VCaP (cell line): ENCODE measurements at regions not wholly inside any gene's neighbourhood (a gene's known extent, or its start where the extent isn't known, plus 50 kb on each side); places are given as distances from the start of the nearest gene placed in this dataset.

Experiments used
- H3K27ac ChIP-seq: fragments of 450-650 bp; 2 replicates; pipeline ENCODE4 v1.5.1; 2017
- CTCF ChIP-seq: fragments of 450-650 bp; conservative IDR thresholded peaks from 2 replicates; pipeline ENCODE4 v1.5.1; 2017; ENCODE audit warnings: mild to moderate bottlenecking, moderate library complexity

GRCh38 chr4:153151535-153152455, 52.4 kb upstream of the TRIM2 start:
- no peak for TF ChIP-seq CTCF
- H3K27ac ChIP-seq, result no peak overlapping the region; the same call in 1 of the 2 replicates

- TF ChIP-seq CTCF, result no peak
- peak overlapping the region; percentile 73 for H3K27ac ChIP-seq
These were observed 51.5 kb upstream of the TRIM2 start for GRCh38 chr4:153152501-153153338.

GRCh38 chr4:153153339-153153871, 50.8 kb upstream of the TRIM2 start:
- H3K27ac ChIP-seq, result peak overlapping the region; percentile 73
- TF ChIP-seq CTCF, result 0 out of 2 replicates have a peak, but pooled peaks have one; percentile 8

GRCh38 chr4:153154007-153154975, 50.0 kb upstream of the TRIM2 start:
- no peak for TF ChIP-seq CTCF
- peak overlapping the region; percentile 73 for H3K27ac ChIP-seq
